Loucy (cell line): ENCODE measurements at regions not wholly inside any gene's neighbourhood (a gene's known extent, or its start where the extent isn't known, plus 50 kb on each side); places are given as distances from the start of the nearest gene placed in this dataset.

Experiments used
- H2AFZ ChIP-seq: fragments of 200-600 bp; sonication (generic); 2 replicates; pipeline ENCODE4 v1.6.0; 2016; ENCODE audit warnings: antibody characterized with exemption, mild to moderate bottlenecking, low read length, moderate library complexity
- H3F3A ChIP-seq: fragments of 200-600 bp; 2 replicates; pipeline ENCODE4 v1.6.0; 2016; ENCODE audit warnings: antibody characterized with exemption, low read depth, mild to moderate bottlenecking
- H3K27me3 ChIP-seq: fragments of 200-600 bp; sonication (generic); 2 replicates; pipeline ENCODE4 v1.6.1; 2014; ENCODE audit warnings: low read length, mild to moderate bottlenecking; ENCODE audit not compliant: insufficient read depth, poor library complexity, severe bottlenecking
- H3K36me3 ChIP-seq: fragments of 200-600 bp; sonication (generic); 2 replicates; pipeline ENCODE4 v1.6.1; 2016; ENCODE audit warnings: low read length; ENCODE audit not compliant: insufficient read depth
- H3K4me1 ChIP-seq: fragments of 200-600 bp; sonication (generic); 2 replicates; pipeline ENCODE4 v1.5.1; 2014; ENCODE audit warnings: low read length, mild to moderate bottlenecking; ENCODE audit not compliant: insufficient read depth, poor library complexity, severe bottlenecking
- H3K4me2 ChIP-seq: fragments of 200-600 bp; sonication (generic); 2 replicates; pipeline ENCODE4 v1.6.0; 2014; ENCODE audit warnings: antibody characterized with exemption, low read length, low read depth, mild to moderate bottlenecking; ENCODE audit not compliant: poor library complexity, severe bottlenecking
- H3K4me3 ChIP-seq: fragments of 200-600 bp; sonication (generic); 2 replicates; pipeline ENCODE4 v1.5.1; 2014; ENCODE audit warnings: low read length, mild to moderate bottlenecking, mixed read lengths; ENCODE audit not compliant: poor library complexity, severe bottlenecking
- H3K79me2 ChIP-seq: fragments of 200-600 bp; sonication (generic); 2 replicates; pipeline ENCODE4 v1.6.1; 2014; ENCODE audit warnings: low read length; ENCODE audit not compliant: insufficient read depth
- H3K9ac ChIP-seq: fragments of 200-600 bp; sonication (generic); 2 replicates; pipeline ENCODE4 v1.6.0; 2014; ENCODE audit warnings: mild to moderate bottlenecking, low read depth, low read length, moderate library complexity; ENCODE audit not compliant: poor library complexity, severe bottlenecking
- H3K9me2 ChIP-seq: fragments of 200-600 bp; sonication (generic); replicated peaks from 2 replicates; pipeline ENCODE4 v1.6.1; 2016; ENCODE audit warnings: low read depth, low read length, mixed read lengths
- H3K9me3 ChIP-seq: fragments of 200-600 bp; sonication (generic); 2 replicates; pipeline ENCODE4 v1.6.1; 2014; ENCODE audit warnings: mild to moderate bottlenecking, antibody characterized with exemption, low read length, low read depth; ENCODE audit not compliant: insufficient read depth
- H4K20me1 ChIP-seq: fragments of 200-600 bp; sonication (generic); 2 replicates; pipeline ENCODE4 v1.6.0; 2014; ENCODE audit warnings: antibody characterized with exemption, low read length, mild to moderate bottlenecking; ENCODE audit not compliant: insufficient read depth, poor library complexity, severe bottlenecking
- EZH2phosphoT487 ChIP-seq: fragments of 200-600 bp; IDR thresholded peaks from 2 replicates; pipeline ENCODE4 v1.6.1; 2018; ENCODE audit warnings: antibody characterized with exemption, mild to moderate bottlenecking, moderate library complexity, borderline replicate concordance
- TF ChIP-seq, protein P1 (sequence below): fragments of 200-600 bp; sonication (generic); conservative IDR thresholded peaks from 2 replicates; pipeline ENCODE4 v1.5.1; 2014; ENCODE audit warnings: mild to moderate bottlenecking, antibody characterized with exemption, low read length

DNA sequence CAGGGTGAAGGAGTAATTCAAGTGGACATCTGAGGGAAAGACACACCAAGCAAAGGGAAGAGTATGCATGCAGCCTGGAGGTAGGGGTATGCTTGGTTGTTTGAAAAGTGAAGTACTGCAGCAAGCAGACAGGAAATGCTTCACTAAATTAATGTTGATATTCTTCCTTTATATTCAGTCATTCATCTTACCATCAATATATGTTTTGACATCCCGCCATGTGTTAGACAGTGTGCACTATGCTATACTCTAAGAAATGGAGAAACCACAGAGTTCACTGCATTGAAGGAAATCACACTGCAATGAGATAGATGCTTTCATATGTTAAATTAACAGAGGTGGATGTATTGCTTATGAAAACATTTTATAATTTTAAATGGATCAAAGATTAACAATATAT is 82.9 kb downstream of the HSPA13 start:
- Histone ChIP-seq H3K4me3 (no peak overlapping the region), H3K79me2 (no peaks in the 10 kb centered on the region), H4K20me1 (no peaks in the 10 kb centered on the region), H3K4me2 (no peak overlapping the region), H3K4me1 (no peaks in the 10 kb centered on the region), H3K9me2 (no peaks in the 10 kb centered on the region), H2AFZ (peak overlapping the region; percentile 67), H3K27me3 (no peaks in the 10 kb centered on the region), H3F3A (no peaks in the 10 kb centered on the region), H3K9ac (no peak overlapping the region), H3K9me3 (no peaks in the 10 kb centered on the region), H3K36me3 (no peaks in the 10 kb centered on the region)
- no peak for TF ChIP-seq EZH2phosphoT487
- TF ChIP-seq, protein P1, sequence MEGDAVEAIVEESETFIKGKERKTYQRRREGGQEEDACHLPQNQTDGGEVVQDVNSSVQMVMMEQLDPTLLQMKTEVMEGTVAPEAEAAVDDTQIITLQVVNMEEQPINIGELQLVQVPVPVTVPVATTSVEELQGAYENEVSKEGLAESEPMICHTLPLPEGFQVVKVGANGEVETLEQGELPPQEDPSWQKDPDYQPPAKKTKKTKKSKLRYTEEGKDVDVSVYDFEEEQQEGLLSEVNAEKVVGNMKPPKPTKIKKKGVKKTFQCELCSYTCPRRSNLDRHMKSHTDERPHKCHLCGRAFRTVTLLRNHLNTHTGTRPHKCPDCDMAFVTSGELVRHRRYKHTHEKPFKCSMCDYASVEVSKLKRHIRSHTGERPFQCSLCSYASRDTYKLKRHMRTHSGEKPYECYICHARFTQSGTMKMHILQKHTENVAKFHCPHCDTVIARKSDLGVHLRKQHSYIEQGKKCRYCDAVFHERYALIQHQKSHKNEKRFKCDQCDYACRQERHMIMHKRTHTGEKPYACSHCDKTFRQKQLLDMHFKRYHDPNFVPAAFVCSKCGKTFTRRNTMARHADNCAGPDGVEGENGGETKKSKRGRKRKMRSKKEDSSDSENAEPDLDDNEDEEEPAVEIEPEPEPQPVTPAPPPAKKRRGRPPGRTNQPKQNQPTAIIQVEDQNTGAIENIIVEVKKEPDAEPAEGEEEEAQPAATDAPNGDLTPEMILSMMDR, result no peak

GRCh38 chr21:14290576-14290975 is 74.6 kb downstream of the RBM11 start:
- Histone ChIP-seq H4K20me1 (no peaks in the 10 kb centered on the region), H3K79me2 (no peaks in the 10 kb centered on the region), H3K4me2 (no peak overlapping the region), H3K4me3 (no peak overlapping the region), H3K36me3 (no peaks in the 10 kb centered on the region), H2AFZ (no peak overlapping the region), H3K9me2 (no peaks in the 10 kb centered on the region), H3K9ac (no peak overlapping the region), H3K9me3 (no peaks in the 10 kb centered on the region), H3F3A (no peaks in the 10 kb centered on the region), H3K4me1 (no peaks in the 10 kb centered on the region), H3K27me3 (no peaks in the 10 kb centered on the region)
- TF ChIP-seq, protein P1, result no peak
- no peak for TF ChIP-seq EZH2phosphoT487

GRCh38 chr21:14288922-14289321 is 73.0 kb downstream of the RBM11 start:
- Histone ChIP-seq H3K36me3 (no peaks in the 10 kb centered on the region), H3K27me3 (no peaks in the 10 kb centered on the region), H3K79me2 (no peaks in the 10 kb centered on the region), H3F3A (no peaks in the 10 kb centered on the region), H3K9ac (no peak overlapping the region), H3K4me3 (no peak overlapping the region), H3K9me3 (no peaks in the 10 kb centered on the region), H2AFZ (no peak overlapping the region), H3K9me2 (no peaks in the 10 kb centered on the region), H4K20me1 (no peaks in the 10 kb centered on the region), H3K4me1 (no peaks in the 10 kb centered on the region), H3K4me2 (no peak overlapping the region)
- TF ChIP-seq, protein P1, result no peak
- TF ChIP-seq EZH2phosphoT487, result no peak
